GM19372 (cell line): ENCODE measurements at regions not wholly inside any gene's neighbourhood (a gene's known extent, or its start where the extent isn't known, plus 50 kb on each side); places are given as distances from the start of the nearest gene placed in this dataset.

Experiments
- ATAC-seq: cut with Tn5 transposase; IDR thresholded peaks from one replicate; pipeline ENCODE4 v1.9.1; 2021; ENCODE audit warnings: mild to moderate bottlenecking, low read depth, moderate library complexity; ENCODE audit not compliant: unreplicated experiment

DNA sequence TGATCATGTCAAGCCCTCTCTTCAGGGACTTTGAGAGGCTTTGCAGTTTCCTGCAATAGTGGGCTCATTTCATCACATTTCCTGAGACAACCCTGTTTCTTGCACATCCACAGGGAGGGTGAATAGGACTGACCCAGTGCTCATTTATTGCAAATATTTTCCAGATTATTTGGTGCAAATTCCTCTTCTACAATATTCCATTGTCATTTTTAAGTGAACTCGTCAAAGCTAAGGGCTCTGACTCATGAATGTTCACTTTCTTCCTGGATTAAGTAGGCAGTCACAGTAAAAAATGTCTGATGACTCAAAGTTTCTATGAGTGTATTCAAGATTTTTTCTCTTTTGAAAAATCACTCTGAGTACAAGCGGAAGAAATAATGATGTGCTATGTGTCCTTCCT lies 225.5 kb upstream of the GALNT5 start:
- ATAC-seq: no peak

DNA sequence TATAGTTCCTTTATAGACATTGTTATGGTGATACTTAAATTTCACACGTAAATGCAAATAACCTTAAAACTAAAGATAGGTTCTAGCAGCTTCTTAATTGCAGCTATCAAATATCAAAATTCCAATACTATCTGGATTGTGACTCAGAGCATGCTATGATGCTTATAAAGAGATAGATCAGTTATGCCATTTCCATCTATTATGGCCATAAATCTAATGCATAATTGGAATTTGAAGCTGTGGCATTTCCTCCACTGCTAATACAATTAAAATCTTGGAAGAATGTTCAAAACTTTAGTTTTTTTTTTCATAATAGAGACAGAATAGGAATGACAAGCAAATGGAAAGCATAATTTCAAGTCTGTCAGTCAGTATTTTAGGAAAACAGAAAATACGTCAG lies 220.8 kb upstream of the GALNT5 start:
- ATAC-seq: no peak

DNA sequence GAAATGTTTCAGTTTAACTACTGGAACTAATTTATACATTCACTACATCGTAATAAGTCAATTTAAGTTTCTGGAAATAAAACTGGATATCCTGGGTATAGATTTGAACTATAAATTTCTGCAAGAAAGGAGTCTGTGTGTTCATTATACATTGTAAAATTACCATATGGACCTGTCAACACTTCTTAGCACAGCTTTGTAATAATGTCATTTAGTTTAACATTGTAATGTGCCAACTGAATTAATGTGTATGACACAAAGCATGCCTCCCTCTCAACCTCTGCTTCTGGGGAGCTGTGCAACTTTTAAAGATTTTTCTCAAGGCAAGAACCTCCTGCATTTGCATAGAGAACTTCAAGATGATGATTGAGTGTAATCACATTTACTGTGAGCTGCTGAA lies 213.7 kb upstream of the GALNT5 start:
- ATAC-seq: no peak

DNA sequence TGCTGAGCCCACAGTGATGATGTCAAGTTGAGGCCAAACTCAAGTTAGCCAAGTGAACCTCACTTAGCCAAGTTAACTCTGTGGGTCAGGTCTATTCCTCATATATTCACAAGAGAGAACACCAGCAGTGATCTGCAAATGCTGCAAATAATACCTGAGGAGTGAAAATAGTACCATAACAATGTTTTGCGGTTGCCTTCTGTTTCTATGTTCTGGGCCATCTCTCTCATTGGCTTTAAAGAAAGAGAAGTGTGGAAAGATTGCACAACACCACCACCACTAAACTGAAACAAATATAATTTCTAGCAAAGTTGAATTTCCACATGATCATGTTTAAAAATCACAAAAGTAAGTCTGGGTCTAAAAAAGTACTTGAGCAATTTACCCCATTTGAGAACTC lies 211.1 kb upstream of the GALNT5 start:
- ATAC-seq: no peak

DNA sequence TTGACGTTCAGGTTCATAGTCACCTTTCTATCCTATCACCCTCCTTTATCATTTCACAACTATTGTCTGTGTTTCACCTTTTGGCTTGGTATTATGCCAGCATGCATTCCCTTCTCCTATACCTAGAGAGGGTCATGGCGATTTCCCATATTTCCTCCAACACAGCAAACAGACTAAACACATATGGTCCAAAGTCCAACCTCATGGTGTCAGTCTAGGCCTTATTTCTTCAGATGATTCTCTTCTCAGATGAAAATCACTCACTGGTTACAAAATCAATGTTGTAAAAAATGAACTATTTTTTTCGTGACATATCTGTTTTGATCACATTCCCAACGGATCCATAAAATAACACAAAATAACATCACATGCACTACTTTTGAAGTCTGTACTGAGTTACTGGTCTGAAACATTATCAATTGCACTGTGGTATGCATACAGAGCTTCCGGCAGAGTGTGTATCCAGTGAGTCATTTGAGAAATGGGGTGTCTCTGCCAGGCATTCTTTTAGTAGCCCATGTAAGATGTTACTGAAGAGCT lies 204.8 kb upstream of the GALNT5 start:
- ATAC-seq: no peak

DNA sequence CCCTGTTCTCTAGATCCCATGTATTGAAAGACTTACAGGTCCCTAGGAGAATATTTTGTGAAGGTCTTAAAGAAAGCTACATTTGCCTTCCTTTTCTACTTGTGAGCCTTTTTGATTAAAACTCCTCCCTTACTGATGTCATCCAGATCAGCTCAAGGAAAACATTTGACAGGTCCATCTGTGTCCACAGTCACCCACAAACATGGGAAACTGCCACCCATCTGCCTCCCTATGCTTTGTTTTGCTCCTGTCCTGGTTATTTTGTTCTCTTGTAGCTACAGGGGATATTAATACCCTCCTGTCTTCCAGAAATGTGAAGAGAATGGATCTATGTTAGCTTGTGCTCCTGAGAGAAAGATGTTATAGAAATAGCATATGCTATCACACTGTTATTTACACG lies 203.6 kb upstream of the GALNT5 start:
- no peak for ATAC-seq

DNA sequence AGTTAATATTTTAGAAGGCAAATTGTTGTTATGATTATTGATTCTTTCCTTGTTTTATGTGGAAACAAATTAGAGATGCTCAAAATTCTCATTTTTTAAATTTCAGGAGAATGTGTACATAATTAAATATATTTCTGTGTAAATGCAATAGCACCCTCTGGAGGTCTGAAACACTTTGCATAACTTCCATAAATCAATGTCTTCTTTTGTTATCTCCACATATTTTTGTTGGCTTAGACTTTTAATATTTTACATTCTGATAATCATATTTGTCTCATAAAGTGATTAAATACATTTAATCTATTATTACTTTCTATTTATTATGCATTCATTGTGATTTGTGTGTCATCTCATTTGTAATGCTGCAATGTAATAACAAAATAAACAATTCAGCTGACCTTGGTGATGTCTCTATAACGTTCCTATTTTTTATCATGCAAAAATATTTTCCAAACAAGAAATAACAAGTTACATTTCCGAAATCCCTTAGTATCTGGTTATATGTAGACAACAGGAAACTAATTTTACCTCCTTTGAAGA lies 201.8 kb upstream of the GALNT5 start:
- no peak for ATAC-seq

DNA sequence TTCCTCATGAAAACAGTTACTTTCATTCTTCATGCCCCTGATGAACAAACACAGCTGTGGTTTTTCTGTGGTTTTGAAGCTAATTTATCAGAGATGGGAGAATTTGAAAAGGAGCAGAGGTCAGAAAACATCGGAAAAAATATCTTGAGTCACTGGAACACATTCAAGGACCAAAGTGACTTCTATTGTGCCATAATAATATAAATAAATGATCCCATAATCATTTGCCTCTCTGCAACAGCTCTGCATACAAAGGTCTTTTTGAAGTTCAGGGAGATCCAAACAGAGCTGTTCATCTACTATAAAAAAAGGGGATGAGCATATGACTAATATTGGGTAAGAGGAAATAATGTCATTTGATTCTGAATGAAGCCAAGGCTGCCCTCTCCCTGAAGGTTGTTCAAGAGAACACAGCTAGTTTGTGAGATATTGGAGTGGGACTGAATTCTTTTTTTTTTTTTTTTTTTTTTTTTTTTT lies 201.3 kb upstream of the GALNT5 start:
- no peak for ATAC-seq

DNA sequence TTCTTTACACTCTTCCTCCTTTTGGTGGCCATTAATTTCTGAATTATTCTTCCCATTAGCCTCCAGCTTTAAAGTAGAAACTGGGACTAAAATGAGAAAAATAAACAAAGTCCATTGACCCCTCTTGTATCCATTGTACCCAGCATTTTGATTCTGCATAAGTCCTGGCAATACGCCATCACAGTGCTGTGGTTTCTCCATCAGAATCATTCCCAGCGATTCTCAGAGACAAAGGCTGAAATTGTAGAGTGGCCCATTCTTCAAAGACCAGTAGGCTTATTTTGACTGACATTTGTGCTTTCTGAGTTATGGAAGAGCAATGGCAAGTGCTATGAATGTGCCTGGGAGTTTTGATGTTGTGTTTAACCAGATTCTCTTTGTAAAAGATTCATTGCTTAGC lies 199.3 kb upstream of the GALNT5 start:
- ATAC-seq: no peak

DNA sequence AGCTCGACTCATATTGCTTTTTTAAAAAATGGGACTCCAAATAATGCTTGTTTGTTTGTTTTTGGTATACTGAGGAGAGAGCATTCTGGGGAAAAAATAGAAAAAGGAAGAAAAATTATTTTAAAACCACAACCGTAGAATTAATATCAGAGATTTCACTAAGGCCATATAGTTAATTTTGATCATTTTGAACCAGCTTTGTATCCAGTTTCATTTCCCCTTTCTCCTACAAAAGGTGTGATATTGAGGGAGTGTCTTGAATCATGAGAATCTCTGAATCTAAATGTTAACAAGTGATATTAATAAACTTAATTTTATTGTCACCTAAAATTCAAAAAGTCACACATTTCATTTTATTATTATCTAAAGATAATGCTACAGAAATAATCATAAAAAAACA lies 198.5 kb upstream of the GALNT5 start:
- ATAC-seq: no peak

DNA sequence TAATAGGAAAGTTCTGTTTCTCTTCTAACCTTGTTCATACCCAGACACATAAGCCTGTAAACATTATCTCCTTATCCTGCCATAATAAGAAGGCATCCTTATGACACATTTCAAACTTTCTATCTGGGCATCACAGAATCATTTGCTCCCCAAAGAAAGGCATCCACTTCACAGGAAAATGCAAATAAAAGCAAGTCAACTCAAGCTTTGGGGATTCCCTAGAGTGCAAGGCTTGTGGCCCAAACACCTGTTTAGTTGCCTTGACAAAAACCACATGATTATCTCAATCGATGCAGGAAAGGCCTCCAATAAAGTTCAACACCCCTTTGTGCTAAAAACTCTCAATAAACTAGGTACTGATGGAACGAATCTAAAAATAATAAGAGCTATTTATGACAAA lies 195.7 kb upstream of the GALNT5 start:
- ATAC-seq: peak; percentile 86

DNA sequence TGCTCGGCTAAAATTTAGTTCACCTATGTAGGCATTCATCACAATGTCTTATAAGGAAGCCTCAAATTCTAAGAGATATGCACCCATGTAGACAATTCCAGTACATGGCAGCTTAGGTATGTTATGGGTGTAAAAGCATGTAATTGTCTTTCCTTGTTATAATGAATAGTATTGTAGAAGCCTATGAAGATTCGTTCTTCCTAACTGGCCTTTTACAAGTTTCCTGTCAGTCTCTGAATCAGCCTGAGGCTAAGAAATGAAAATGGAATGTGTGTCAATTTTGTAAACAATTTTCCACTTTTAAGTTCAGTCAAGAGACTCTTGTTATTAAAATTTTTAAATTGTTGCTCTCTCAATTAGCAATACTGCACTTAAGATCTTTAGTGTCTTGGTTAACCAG lies 189.9 kb upstream of the GALNT5 start:
- no peak for ATAC-seq

DNA sequence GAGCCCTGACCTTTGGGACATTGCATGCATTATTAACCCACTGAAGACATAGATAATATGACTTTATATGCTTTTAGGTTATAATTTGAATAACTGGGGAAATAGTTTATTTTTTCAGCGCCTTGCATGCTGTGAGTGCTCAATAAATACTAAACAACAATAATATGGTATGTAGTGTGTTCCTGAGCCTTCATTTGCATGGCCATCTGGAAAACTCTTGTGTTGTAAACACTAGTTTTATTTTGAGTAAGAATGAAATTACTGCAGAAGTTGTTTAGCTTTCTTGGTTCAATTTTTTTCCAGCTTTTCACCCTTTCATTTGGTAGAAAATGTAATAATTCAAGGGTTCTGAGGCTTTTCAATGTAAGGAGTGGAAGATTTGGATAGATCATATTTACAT lies 189.3 kb upstream of the GALNT5 start:
- ATAC-seq: no peak

DNA sequence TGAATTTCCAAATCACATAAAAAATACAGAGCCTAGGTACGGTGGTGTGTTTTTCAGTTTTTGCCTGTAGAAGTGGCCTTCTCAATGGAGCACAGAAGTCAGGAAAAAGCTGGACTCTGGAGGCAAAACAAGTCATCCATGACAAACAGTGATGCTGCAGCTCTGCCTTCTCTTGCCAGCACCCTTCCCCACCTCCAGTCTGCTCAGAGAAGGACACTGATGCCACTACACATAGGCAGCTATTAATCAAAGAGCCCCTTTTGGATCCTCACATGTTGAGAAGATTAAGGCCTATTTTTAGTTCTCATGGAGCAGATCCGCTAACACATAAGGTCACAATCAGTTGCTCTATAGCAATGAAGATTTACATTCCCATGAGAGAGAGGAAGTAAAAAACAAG lies 181.6 kb upstream of the GALNT5 start:
- no peak for ATAC-seq

DNA sequence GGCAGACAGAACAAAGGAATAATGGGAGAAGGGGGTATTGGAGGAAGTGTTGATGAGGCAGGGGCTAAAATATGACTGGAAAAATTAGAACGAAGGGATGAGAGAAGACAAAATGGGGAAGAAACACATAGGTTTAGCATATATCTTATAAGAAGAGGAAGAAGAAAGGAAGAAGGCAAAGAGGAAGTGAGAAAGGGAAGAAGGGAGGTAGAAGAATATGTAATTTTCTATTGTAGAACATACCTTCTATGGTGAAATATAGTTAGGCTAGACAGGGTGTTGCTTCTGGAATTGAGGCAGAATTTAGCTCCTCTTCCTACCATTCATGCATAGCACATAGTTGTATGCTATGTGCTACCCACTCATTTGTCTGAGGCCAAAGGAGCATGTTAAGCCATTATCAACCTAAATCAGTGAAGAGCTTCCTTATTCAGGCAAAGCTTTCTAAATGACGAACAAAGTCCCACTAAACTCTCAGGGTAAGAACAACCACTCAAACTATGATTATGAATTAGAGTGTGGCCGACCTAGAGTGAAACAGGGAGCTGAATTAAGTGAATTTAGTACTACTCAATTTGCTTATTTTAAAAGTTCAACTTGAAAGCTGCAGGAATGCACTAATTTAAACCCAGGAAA lies 180.9 kb upstream of the GALNT5 start:
- no peak for ATAC-seq

DNA sequence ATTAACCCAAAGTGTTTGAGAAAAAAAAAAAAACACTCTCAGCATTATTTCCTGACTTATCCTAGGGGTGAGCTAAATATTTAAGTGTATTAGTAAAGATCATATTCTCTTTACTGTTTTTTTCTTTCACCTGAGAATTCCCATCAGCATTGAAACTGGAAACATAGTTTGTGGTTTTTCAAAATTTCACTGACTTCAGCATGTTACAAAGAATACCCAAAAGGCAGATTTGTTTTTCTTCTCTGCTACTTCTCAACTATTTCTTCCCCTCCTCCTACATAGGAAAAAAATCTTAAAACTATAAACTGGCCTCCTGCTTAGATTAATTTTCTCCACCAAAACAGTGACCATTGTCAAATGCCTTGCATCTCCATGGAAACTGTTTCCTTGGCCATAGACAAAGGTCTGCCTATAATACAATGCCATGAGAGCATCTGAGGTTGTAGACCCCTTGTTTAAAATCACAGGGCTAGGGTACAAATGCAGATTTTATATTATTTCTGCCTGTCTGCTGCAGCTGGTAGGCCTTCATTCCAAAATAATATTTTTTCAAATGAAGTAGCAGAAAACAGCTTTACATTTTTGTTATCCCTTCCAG lies 179.7 kb upstream of the GALNT5 start:
- no peak for ATAC-seq

DNA sequence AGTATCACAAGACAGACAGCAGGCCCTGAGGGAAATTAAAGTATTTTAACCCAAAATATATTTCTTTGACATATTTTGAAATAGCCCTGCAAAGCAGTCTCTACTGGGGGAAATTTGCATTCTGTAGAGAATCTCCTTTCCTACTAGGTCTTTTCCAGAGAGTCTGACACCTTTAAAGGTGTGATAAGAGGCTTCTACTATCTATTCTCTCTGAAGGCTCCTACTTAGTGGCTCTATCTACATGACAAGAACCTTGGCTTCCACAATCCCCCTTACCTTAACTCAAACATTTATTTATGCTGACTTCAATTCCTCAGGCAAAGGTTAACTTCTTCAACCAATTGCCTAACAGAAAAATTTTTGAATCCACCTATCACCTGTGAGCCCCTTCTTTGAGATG lies 174.6 kb upstream of the GALNT5 start:
- ATAC-seq: no peak

DNA sequence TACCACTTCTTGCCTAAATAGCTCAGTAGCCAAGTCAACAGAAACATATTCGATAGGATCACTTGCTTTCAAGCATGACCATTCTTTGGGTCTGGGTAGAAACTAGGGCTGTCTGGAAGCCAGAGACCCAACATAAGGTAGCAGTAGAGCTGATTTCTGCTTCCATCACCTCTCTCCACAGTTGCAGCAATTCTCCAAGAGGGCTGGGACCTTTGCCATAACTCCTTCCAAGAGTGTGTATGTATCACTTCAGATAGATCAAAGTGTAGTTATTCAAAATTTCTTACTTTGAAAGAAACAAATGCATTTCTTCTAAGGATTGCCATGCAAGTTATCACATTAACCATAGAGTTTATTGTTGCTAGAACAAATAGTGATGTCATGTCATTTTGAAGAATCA lies 172.0 kb upstream of the GALNT5 start:
- ATAC-seq: no peak

DNA sequence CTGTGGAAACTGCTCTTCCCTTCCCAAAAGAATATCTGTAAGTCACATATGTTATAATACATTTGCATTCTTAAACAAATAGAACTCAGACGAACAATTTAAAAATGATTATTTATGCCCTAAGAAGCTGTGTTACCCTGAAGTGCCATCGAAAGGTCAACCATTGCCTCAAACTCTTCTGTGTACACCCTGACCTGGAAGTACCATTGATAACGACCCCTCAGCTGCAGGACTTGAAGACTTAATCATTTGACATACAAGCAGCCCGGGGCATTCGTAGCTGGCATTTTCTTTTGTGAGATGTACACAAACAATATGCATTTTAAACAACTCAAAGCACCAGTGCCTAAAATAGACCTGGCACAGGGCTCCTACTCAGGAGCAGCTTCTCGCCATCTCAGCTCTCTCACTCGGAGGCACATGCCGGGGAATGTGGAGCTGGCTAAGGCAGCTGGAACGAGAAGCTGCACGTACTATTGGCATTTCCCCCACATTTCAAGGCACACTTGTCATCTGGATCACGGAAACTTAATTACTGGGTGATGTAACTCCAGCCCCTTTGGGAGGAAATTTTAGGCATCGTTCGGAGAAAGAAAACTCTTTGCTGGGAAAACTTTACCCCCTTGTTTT lies 170.0 kb upstream of the GALNT5 start:
- no peak for ATAC-seq

DNA sequence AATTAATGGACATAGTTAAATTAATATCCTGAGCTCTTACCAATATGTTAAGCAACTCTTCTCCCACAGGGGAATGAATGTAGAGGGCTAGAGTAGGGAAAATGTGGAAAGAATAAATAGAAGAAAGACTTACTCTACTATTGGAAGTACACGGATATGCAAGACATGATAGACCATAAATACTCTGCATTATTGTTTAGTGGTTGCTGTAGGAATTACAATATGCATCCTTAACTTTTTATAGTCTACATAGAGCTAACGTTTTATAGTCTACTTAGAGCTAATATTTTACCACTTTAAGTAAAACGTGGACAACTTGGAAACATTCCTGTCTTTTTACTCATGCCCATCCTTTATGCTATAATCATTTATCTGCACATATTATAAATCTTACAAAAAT lies 163.8 kb upstream of the GALNT5 start:
- ATAC-seq: no peak

DNA sequence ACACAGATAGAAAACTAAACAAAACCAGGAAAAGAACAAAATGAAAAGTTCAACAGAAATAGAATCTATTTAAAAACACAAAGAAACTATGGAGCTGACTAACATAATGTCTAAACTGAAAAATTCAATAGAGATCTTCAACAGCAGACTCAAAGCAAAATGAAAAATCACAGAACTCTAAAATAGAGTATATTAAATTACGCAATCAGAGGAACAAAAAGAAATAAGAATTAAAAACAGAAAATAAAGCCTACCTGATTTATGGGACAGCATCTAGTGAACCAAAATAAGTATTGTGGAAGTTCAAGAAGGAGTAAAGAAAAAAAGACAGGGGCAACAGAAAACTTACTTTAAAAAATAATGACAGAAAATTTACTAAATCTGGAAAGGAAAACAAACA lies 152.1 kb upstream of the GALNT5 start:
- ATAC-seq: no peak

DNA sequence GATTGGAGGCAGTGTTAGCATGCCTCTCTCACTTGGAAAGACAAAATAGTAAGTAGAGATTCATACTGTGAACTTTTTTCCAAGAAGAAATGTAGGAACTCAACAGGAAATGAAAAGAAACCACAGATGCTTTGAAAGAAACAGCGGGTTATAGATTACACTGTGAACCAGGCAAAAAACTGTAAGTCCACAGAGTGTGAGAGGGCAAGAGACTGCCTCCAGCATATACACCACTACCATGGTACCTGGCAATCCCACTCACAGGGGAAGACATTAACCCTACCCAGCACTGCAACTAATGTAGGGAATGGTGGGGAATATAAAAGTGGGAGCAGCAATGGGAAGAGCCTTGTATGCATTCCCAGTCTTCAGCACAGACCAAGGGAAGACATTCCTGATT lies 150.6 kb upstream of the GALNT5 start:
- no peak for ATAC-seq
